SU-DHL-6 (cell line): ENCODE measurements at regions not wholly inside any gene's neighbourhood (a gene's known extent, or its start where the extent isn't known, plus 50 kb on each side); places are given as distances from the start of the nearest gene placed in this dataset.

ENCODE experiments used
- H2AFZ ChIP-seq: fragments of 200-600 bp; sonication (generic); 2 replicates; pipeline ENCODE4 v1.6.1; 2014; ENCODE audit warnings: low read depth, mild to moderate bottlenecking, moderate library complexity, mixed read lengths, antibody characterized with exemption, low read length; ENCODE audit not compliant: severe bottlenecking
- H3F3A ChIP-seq: fragments of 200-600 bp; shearing (Covaris generic); 2 replicates; pipeline ENCODE4 v1.6.0; 2016; ENCODE audit warnings: antibody characterized with exemption, mild to moderate bottlenecking; ENCODE audit not compliant: insufficient read depth
- H3K27ac ChIP-seq: fragments of 200-600 bp; sonication (generic); 2 replicates; pipeline ENCODE4 v1.5.1; 2016; ENCODE audit warnings: low read depth, mild to moderate bottlenecking, low read length, moderate library complexity, mixed read lengths
- H3K27me3 ChIP-seq: fragments of 200-600 bp; sonication (generic), shearing (Covaris generic); 2 replicates; pipeline ENCODE4 v1.6.0; 2014; ENCODE audit warnings: mild to moderate bottlenecking, low read length
- H3K36me3 ChIP-seq: fragments of 200-600 bp; sonication (generic); 2 replicates; pipeline ENCODE4 v1.6.1; 2014; ENCODE audit warnings: mild to moderate bottlenecking, low read length, mixed read lengths
- H3K4me2 ChIP-seq: fragments of 300-600, 200-600 bp; shearing (Covaris generic), sonication (generic); 2 replicates; pipeline ENCODE4 v1.6.0; 2014; ENCODE audit warnings: low read length, low read depth, mild to moderate bottlenecking; ENCODE audit not compliant: poor library complexity, severe bottlenecking
- H3K4me3 ChIP-seq: fragments of 200-600 bp; sonication (generic); 2 replicates; pipeline ENCODE4 v1.5.1; 2014; ENCODE audit warnings: antibody characterized with exemption, low read length, mild to moderate bottlenecking, mixed read lengths; ENCODE audit not compliant: insufficient read depth, poor library complexity, severe bottlenecking
- H3K79me2 ChIP-seq: fragments of 200-600 bp; sonication (generic); 2 replicates; pipeline ENCODE4 v1.6.1; 2014; ENCODE audit warnings: mild to moderate bottlenecking, low read length, moderate library complexity; ENCODE audit not compliant: insufficient read depth
- H3K9ac ChIP-seq: fragments of 200-600 bp; sonication (generic); 2 replicates; pipeline ENCODE4 v1.7.0; 2014; ENCODE audit warnings: mild to moderate bottlenecking, low read length
- H3K9me2 ChIP-seq: fragments of 200-600 bp; sonication (generic); replicated peaks from 2 replicates; pipeline ENCODE4 v1.6.1; 2014; ENCODE audit warnings: low read length; ENCODE audit not compliant: insufficient read depth
- H3K9me3 ChIP-seq: fragments of 200-600 bp; sonication (generic); 2 replicates; pipeline ENCODE4 v1.6.1; 2014; ENCODE audit warnings: low read length, mixed read lengths; ENCODE audit not compliant: insufficient read depth
- H4K20me1 ChIP-seq: fragments of 200-600 bp; sonication (generic); 2 replicates; pipeline ENCODE4 v1.6.1; 2014; ENCODE audit warnings: low read depth, mild to moderate bottlenecking, antibody characterized with exemption, low read length, moderate library complexity, mixed read lengths
- EZH2phosphoT487 ChIP-seq: fragments of 200-600 bp; sonication (generic), shearing (Covaris generic); conservative IDR thresholded peaks from 2 replicates; pipeline ENCODE4 v1.6.1; 2018; ENCODE audit warnings: mild to moderate bottlenecking, antibody characterized with exemption, low read length, moderate library complexity, mixed read lengths
- TF ChIP-seq, protein P1 (sequence below): fragments of 200-600 bp; sonication (generic); IDR thresholded peaks from one replicate; pipeline ENCODE4 v1.5.1; 2017; ENCODE audit warnings: antibody characterized with exemption, mild to moderate bottlenecking, low read length, moderate library complexity; ENCODE audit not compliant: insufficient read depth, poor library complexity, severe bottlenecking

DNA sequence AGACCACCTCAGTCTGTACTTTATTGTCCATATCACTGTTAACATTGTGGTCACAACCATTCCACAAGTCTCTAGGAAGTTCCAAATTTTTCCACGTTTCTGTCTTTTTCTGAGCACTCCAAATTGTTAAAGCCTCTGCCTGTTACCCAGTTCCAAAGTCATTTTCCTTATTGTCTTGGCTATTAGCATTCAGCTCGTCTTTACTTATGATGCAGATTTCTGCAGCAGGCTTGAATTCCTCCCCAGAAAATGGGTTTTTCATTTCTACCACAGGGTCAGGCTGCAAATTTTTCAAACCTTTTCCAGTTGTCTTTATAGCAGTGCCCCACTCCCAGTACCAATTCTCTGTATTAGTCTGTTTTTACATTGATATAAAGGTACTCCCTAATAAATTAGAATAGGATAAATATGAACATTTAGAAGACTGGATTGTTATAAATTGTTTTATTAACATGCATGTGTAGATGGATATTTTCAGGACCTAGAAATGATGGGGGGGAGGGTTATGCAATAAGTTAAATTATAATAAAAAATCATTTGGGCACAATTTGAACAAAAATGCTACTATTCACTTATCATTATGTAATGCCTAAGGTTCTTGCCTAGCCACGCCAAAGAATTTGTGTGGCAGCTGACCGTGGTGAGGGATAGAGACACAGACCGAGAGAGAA lies 595.3 kb upstream of the ADGRB3 start:
- Histone ChIP-seq H3K27ac (no peak overlapping the region), H3K27me3 (no peaks in the 10 kb centered on the region), H4K20me1 (no peaks in the 10 kb centered on the region), H3K9me2 (no peaks in the 10 kb centered on the region), H2AFZ (peak overlapping the region; percentile 14), H3K9ac (no peak overlapping the region), H3K4me3 (no peak overlapping the region), H3K4me2 (no peak overlapping the region), H3F3A (no peaks in the 10 kb centered on the region), H3K36me3 (no peaks in the 10 kb centered on the region), H3K9me3 (no peaks in the 10 kb centered on the region; the same call in 1 of the 2 replicates), H3K79me2 (no peaks in the 10 kb centered on the region)
- no peak for TF ChIP-seq EZH2phosphoT487
- TF ChIP-seq, protein P1, sequence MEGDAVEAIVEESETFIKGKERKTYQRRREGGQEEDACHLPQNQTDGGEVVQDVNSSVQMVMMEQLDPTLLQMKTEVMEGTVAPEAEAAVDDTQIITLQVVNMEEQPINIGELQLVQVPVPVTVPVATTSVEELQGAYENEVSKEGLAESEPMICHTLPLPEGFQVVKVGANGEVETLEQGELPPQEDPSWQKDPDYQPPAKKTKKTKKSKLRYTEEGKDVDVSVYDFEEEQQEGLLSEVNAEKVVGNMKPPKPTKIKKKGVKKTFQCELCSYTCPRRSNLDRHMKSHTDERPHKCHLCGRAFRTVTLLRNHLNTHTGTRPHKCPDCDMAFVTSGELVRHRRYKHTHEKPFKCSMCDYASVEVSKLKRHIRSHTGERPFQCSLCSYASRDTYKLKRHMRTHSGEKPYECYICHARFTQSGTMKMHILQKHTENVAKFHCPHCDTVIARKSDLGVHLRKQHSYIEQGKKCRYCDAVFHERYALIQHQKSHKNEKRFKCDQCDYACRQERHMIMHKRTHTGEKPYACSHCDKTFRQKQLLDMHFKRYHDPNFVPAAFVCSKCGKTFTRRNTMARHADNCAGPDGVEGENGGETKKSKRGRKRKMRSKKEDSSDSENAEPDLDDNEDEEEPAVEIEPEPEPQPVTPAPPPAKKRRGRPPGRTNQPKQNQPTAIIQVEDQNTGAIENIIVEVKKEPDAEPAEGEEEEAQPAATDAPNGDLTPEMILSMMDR: no peak

DNA sequence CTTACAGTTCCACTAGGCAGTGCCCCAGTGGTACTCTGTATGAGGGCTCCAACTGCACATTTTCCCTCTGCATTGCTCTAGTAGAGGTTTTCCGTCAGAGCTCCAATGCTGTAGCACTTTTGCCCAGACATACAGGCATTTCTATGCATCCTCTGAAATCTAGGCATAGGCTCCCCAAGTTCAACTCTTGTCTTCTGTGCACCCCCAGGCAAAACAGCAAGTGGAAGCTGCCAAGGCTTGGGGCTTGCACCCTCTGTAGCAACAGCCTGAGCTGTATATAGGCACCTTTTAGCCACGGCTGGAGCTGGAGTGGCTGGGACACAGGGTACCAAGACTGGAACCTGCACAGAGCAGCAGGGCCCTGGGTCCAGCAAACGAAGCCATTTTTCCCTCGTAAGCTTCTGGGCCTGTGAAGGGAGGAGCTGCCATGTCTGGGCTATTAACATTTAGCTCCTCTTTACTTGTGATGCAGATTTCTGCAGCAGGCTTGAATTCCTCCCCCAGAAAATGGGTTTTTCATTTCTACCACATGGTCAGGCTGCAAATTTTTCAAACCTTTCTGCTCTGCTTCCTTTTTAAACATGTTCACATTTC lies 596.2 kb upstream of the ADGRB3 start:
- TF ChIP-seq, protein P1: no peak
- TF ChIP-seq EZH2phosphoT487: no peak
- Histone ChIP-seq H3K4me2 (no peak overlapping the region), H2AFZ (no peak overlapping the region), H3K9me2 (no peaks in the 10 kb centered on the region), H3K79me2 (no peaks in the 10 kb centered on the region), H3K27me3 (no peaks in the 10 kb centered on the region), H3K9me3 (no peaks in the 10 kb centered on the region; the same call in 1 of the 2 replicates), H3K4me3 (no peak overlapping the region), H3F3A (no peaks in the 10 kb centered on the region), H3K27ac (no peak overlapping the region), H3K9ac (no peak overlapping the region), H4K20me1 (no peaks in the 10 kb centered on the region), H3K36me3 (no peaks in the 10 kb centered on the region)

DNA sequence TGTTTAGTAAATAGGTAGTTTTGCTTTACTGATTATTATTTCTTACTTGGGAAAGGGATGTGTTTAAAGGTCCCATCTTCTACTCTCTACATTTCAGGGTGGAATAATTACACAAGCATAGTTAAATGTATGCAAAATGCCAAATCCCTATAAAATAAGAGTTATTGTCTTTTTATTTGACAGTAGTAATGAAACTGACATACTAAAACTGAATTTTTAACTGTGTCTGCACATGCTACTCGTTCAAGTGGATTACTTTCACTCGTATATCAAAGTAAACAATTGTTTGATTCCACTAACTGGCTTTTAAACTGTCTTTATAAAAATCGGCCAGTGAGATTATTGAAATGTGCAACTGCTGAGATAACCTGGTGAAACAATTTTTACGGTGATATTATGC lies 602.9 kb upstream of the ADGRB3 start:
- H3K9me3 ChIP-seq: no peaks in the 10 kb centered on the region; the same call in 1 of the 2 replicates
- H2AFZ ChIP-seq: peak overlapping the region; percentile 80
- no peaks in the 10 kb centered on the region for H3K9me2 ChIP-seq
- H3K27me3 ChIP-seq: no peaks in the 10 kb centered on the region
- H4K20me1 ChIP-seq: no peaks in the 10 kb centered on the region
- no peak overlapping the region for H3K4me3 ChIP-seq
- H3K4me2 ChIP-seq: no peak overlapping the region
- no peaks in the 10 kb centered on the region for H3F3A ChIP-seq
- no peak overlapping the region for H3K9ac ChIP-seq
- H3K36me3 ChIP-seq: no peaks in the 10 kb centered on the region
- TF ChIP-seq, protein P1: no peak
- TF ChIP-seq EZH2phosphoT487: no peak
- H3K79me2 ChIP-seq: no peaks in the 10 kb centered on the region
- no peak overlapping the region for H3K27ac ChIP-seq
